GM12878 (cell line): ENCODE measurements at regions not wholly inside any gene's neighbourhood (a gene's known extent, or its start where the extent isn't known, plus 50 kb on each side); places are given as distances from the start of the nearest gene placed in this dataset.

Source experiments
- ATAC-seq: fragments of 200-7000 bp; cut with Tn5 transposase; 3 replicates; pipeline ENCODE4 v1.9.1; 2020; ENCODE audit warnings: mild to moderate bottlenecking, moderate library complexity
- BruUV-seq: library from RNA; stranded (reverse); fragments of 400-500 nt; replicated peaks from 2 replicates; lab custom pipeline; 2021; lab: Mats Ljungman, UMichigan
- CTCF ChIA-PET: fragments of 300-600 bp; sonication (Branson Sonifier 250); formaldehyde crosslinking; extraction: SDS; loops from one replicate; lab custom pipeline; 2021; ENCODE audit warnings: inconsistent platforms; lab: Yijun Ruan, JAX
- POLR2A ChIA-PET: fragments of 350-600 bp; formaldehyde crosslinking; extraction: SDS; loops from one replicate; lab custom pipeline; 2021; ENCODE audit warnings: inconsistent platforms; lab: Charles Lee
- RAD21 ChIA-PET: fragments of 300-600 bp; sonication (Branson Sonifier 250); formaldehyde crosslinking; loops from one replicate; lab custom pipeline; 2023; ENCODE audit warnings: antibody characterized with exemption; ENCODE audit not compliant: unreplicated experiment; lab: Charles Lee
- SMC1A ChIA-PET: fragments of 300-600 bp; sonication (Branson Sonifier 250); formaldehyde crosslinking; loops from one replicate; lab custom pipeline; 2023; ENCODE audit not compliant: unreplicated experiment, uncharacterized antibody; lab: Charles Lee
- DNase-seq: peaks from one replicate; pipeline ENCODE4 v3.0.0-alpha.2; 2011; ENCODE audit warnings: low read depth, low spot score
- FAIRE-seq: peaks from 3 replicates; lab custom pipeline; 2011; peaks lifted over from hg19 to GRCh38; lab: Jason Lieb, UNC
- H2AFZ ChIP-seq: 2 replicates; pipeline ENCODE4 v1.6.0; 2011; ENCODE audit warnings: low read depth, low read length, control low read depth; ENCODE audit not compliant: control insufficient read depth
- H3K27ac ChIP-seq: 2 replicates; pipeline ENCODE4 v1.5.1; 2011; ENCODE audit warnings: control low read depth; ENCODE audit not compliant: control insufficient read depth, insufficient read depth
- H3K27me3 ChIP-seq, 2 experiments: replicated peaks in 1 of 2; 2 replicates each; pipeline versions ENCODE4 v1.6.0 to v1.6.1; 2011; ENCODE audit warnings: low read length in 1 of 2; ENCODE audit not compliant: control insufficient read depth in 2 of 2, insufficient read depth in 2 of 2
- H3K36me3 ChIP-seq, 2 experiments: 2 replicates each; pipeline ENCODE4 v1.5.1; 2011; ENCODE audit warnings: low read length in 1 of 2; ENCODE audit not compliant: control insufficient read depth in 2 of 2, insufficient read depth in 2 of 2
- H3K4me1 ChIP-seq: 2 replicates; pipeline ENCODE4 v1.6.1; 2011; ENCODE audit warnings: mild to moderate bottlenecking, low read length, moderate library complexity, mixed read lengths; ENCODE audit not compliant: control insufficient read depth, insufficient read depth
- H3K4me2 ChIP-seq: 2 replicates; pipeline ENCODE4 v1.6.0; 2011; ENCODE audit warnings: control low read depth; ENCODE audit not compliant: control insufficient read depth, insufficient read depth
- H3K4me3 ChIP-seq: fragments of 200-600 bp; sonication (generic); 2 replicates; pipeline ENCODE4 v1.5.1; 2016
- H3K79me2 ChIP-seq: 2 replicates; pipeline ENCODE4 v1.6.0; 2011; ENCODE audit warnings: low read length; ENCODE audit not compliant: control insufficient read depth, insufficient read depth
- H3K9ac ChIP-seq: 2 replicates; pipeline ENCODE4 v1.8.0; 2011; ENCODE audit warnings: low read length, control low read depth, mixed read lengths; ENCODE audit not compliant: control insufficient read depth, insufficient read depth
- H3K9me3 ChIP-seq: replicated peaks from 3 replicates; pipeline ENCODE4 v1.5.1; 2011; ENCODE audit warnings: mild to moderate bottlenecking, low read length; ENCODE audit not compliant: control insufficient read depth, insufficient read depth
- H4K20me1 ChIP-seq: 2 replicates; pipeline ENCODE4 v1.6.0; 2011; ENCODE audit not compliant: control insufficient read depth, insufficient read depth
- KDM1A ChIP-seq: fragments of 200-600 bp; sonication (generic); IDR thresholded peaks from 2 replicates; pipeline ENCODE4 v1.6.1; 2016; ENCODE audit warnings: borderline replicate concordance
- MTA3 ChIP-seq: IDR thresholded peaks from 2 replicates; pipeline ENCODE4 v1.6.1; 2012; ENCODE audit warnings: low read length, inconsistent platforms, borderline replicate concordance
- RFX5 ChIP-seq: IDR thresholded peaks from 2 replicates; pipeline ENCODE4 v1.6.1; 2011; ENCODE audit warnings: low read depth, low read length, improper control_type of control experiment
- ZBTB11 ChIP-seq: fragments of 450-650 bp; formaldehyde crosslinking; IDR thresholded peaks from 2 replicates; pipeline ENCODE4 v1.5.0; 2022; ENCODE audit warnings: mild to moderate bottlenecking, missing genetic modification characterization
- ZNF207 ChIP-seq: fragments of 450-650 bp; IDR thresholded peaks from 2 replicates; pipeline ENCODE4 v1.6.1; 2014; ENCODE audit warnings: antibody characterized with exemption, mild to moderate bottlenecking, borderline replicate concordance
- WGBS: methylation state at CpG from one replicate; pipeline ENCODE4 v1.1.6; 2016; ENCODE audit warnings: low lambda C conversion rate; ENCODE audit not compliant: insufficient replicate concordance, insufficient coverage; ENCODE audit errors: missing lambda C conversion rate; 5-methylcytosine and 5-hydroxymethylcytosine counted together
- in situ Hi-C: fragments of 300-500 bp; cut with MboI; formaldehyde crosslinking; loops from 9 replicates; pipeline ENCODE4 v1.14.3; 2018; ENCODE audit warnings: mixed read lengths
- intact Hi-C: fragments of 100-400 bp; cut with micrococcal nuclease; formaldehyde crosslinking; loops from one replicate; pipeline ENCODE4 v1.14.2; 2022; ENCODE audit not compliant: unreplicated experiment
- TF ChIP-seq, protein P1 (sequence below): IDR thresholded peaks from 2 replicates; pipeline ENCODE4 v1.6.1; 2011; ENCODE audit warnings: low read depth, mild to moderate bottlenecking, low read length, moderate library complexity, borderline replicate concordance; ENCODE audit errors: extremely low read depth
- TF ChIP-seq, protein P2 (sequence below): IDR thresholded peaks from 2 replicates; pipeline ENCODE4 v1.6.1; 2011; ENCODE audit warnings: borderline replicate concordance, low read depth, mild to moderate bottlenecking, moderate library complexity, mixed read lengths, low read length; ENCODE audit not compliant: insufficient read depth; ENCODE audit errors: extremely low read length

GRCh38 chr3:191644291-191644690, 183.3 kb downstream of the PYDC2 start:
- POLR2A ChIA-PET: no interaction called here
- in situ Hi-C loops: no loop called here
- no peak overlapping the region for H3K9ac ChIP-seq

GRCh38 chr3:191646242-191646641, 185.3 kb downstream of the PYDC2 start:
- in situ Hi-C loops (no loop called here), intact Hi-C loops (no loop called here)
- ATAC-seq (no peak), FAIRE-seq (no peak), DNase-seq (no peak)
- Histone ChIP-seq H4K20me1 (no peaks in the 10 kb centered on the region), H3K27ac (no peak overlapping the region), H3K79me2 (no peaks in the 10 kb centered on the region), H3K36me3 (no peaks in the 10 kb centered on the region), H3K9ac (no peak overlapping the region), H3K27me3 (no peaks in the 10 kb centered on the region), H3K4me2 (no peak overlapping the region), H2AFZ (no peak overlapping the region), H3K9me3 (no peaks in the 10 kb centered on the region), H3K4me1 (no peaks in the 10 kb centered on the region), H3K4me3 (no peak overlapping the region)
- no peak for TF ChIP-seq KDM1A
- TF ChIP-seq RFX5: no peak
- no peak for TF ChIP-seq MTA3
- no peak for TF ChIP-seq ZBTB11
- ChIA-PET POLR2A (no interaction called here), CTCF (no interaction called here), SMC1A (no interaction called here), RAD21 (no interaction called here)
- WGBS: 49% methylated on average over 4 of the region's 4 CpGs
- no TSS peak for BruUV-seq

More at GRCh38 chr3:191644291-191644690, 183.3 kb downstream of the PYDC2 start:
- Histone ChIP-seq H3K79me2 (no peaks in the 10 kb centered on the region), H3K36me3 (no peaks in the 10 kb centered on the region), H3K27me3 (no peaks in the 10 kb centered on the region), H3K4me2 (no peak overlapping the region), H3K4me1 (no peaks in the 10 kb centered on the region), H4K20me1 (no peaks in the 10 kb centered on the region), H3K4me3 (no peak overlapping the region), H3K27ac (no peak overlapping the region), H2AFZ (no peak overlapping the region), H3K9me3 (no peaks in the 10 kb centered on the region)
- ChIA-PET SMC1A (interaction anchor here (1.4 kb wide), 1 partner anchor 8 kb away, joined by 5 read pairs; no protein-coding TSS in a partner anchor), RAD21 (no interaction called here), CTCF (no interaction called here)
- no peak for DNase-seq
- no peak for ATAC-seq
- no TSS peak for BruUV-seq
- intact Hi-C loops: no loop called here
- FAIRE-seq: peak; percentile 44
- WGBS: 98% methylated on average over 2 of the region's 2 CpGs
- no peak for TF ChIP-seq ZNF207
- TF ChIP-seq, protein P1, sequence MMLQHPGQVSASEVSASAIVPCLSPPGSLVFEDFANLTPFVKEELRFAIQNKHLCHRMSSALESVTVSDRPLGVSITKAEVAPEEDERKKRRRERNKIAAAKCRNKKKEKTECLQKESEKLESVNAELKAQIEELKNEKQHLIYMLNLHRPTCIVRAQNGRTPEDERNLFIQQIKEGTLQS: no peak
- TF ChIP-seq, protein P2, sequence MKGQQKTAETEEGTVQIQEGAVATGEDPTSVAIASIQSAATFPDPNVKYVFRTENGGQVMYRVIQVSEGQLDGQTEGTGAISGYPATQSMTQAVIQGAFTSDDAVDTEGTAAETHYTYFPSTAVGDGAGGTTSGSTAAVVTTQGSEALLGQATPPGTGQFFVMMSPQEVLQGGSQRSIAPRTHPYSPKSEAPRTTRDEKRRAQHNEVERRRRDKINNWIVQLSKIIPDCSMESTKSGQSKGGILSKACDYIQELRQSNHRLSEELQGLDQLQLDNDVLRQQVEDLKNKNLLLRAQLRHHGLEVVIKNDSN: no peak
- TF ChIP-seq, all 136 proteins: peak for 0
